GM12875 (cell line): ENCODE measurements at regions not wholly inside any gene's neighbourhood (a gene's known extent, or its start where the extent isn't known, plus 50 kb on each side); places are given as distances from the start of the nearest gene placed in this dataset.

Experiments
- H3K4me3 ChIP-seq: one replicate; pipeline ENCODE4 v1.5.1; 2011; ENCODE audit warnings: low read depth, low read length, control low read depth
- TF ChIP-seq, protein P1 (sequence below): IDR thresholded peaks from 2 replicates; pipeline ENCODE4 v1.5.1; 2011; ENCODE audit warnings: low read depth, mild to moderate bottlenecking, control low read depth, inconsistent platforms, low read length, moderate library complexity, borderline replicate concordance; ENCODE audit not compliant: insufficient read depth

DNA sequence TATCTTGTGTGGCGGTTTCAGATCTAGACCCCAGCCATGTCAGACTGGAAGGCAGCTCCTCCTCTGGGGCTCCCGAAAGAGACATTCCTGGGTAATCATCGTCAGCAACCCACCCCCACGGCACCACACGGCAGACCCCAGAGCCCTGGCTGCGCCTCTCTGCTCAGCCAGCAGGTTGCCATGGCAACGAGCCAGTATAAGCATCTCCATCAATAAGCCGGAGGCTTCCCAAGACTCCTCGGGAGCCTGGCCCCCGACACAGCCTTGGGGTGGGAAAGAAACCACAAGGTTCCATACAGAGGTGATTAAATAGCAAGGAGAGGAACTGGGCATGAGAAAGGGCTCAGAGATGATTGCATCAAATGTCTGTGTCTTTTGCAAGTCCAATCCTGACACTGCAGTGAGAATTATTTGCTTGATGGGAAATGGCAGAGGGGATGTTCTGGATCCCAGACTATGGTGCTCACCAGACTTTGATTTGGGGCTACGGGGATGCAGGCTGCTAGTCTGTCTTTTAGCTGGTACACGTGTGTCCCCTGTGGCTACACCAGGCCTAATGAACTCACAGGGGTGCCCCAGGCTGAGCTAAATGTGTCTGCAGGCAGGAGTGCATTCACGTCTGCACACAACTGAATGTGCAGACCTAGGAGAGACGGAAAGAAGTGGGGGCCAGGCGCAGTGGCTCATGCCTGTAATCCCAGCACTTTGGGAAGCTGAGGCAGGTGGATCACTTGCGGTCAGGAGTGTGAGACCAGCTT, 320.5 kb upstream of the TNRC6C start:
- TF ChIP-seq, protein P1, sequence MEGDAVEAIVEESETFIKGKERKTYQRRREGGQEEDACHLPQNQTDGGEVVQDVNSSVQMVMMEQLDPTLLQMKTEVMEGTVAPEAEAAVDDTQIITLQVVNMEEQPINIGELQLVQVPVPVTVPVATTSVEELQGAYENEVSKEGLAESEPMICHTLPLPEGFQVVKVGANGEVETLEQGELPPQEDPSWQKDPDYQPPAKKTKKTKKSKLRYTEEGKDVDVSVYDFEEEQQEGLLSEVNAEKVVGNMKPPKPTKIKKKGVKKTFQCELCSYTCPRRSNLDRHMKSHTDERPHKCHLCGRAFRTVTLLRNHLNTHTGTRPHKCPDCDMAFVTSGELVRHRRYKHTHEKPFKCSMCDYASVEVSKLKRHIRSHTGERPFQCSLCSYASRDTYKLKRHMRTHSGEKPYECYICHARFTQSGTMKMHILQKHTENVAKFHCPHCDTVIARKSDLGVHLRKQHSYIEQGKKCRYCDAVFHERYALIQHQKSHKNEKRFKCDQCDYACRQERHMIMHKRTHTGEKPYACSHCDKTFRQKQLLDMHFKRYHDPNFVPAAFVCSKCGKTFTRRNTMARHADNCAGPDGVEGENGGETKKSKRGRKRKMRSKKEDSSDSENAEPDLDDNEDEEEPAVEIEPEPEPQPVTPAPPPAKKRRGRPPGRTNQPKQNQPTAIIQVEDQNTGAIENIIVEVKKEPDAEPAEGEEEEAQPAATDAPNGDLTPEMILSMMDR: no peak
- no peak overlapping the region for H3K4me3 ChIP-seq

DNA sequence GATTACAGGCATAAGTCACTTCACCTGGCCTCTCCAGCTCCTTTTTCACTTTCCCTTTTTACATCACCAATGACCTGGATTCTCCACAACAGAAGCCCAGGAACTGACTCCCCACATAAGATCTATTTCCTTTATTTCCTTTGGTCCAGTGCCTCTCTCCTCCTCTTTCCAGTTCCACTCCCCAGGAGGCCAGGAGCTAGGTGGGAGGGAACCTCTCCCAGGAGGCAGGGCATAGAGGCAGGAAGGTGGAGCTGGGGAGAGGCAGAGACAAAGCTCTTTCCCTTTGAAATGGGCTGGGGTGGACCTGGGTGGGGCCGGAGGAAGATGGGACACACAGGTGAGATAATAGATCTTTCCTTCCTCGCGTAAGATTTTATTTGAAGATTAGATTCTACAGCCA, 318.3 kb upstream of the TNRC6C start:
- TF ChIP-seq, protein P1: no peak

GRCh38 chr17:77640916-77641605, 317.4 kb upstream of the TNRC6C start:
- TF ChIP-seq, protein P1: no peak
- H3K4me3 ChIP-seq: no peak overlapping the region

More for the DNA sequence above, 318.3 kb upstream of the TNRC6C start:
- H3K4me3 ChIP-seq: no peak overlapping the region

DNA sequence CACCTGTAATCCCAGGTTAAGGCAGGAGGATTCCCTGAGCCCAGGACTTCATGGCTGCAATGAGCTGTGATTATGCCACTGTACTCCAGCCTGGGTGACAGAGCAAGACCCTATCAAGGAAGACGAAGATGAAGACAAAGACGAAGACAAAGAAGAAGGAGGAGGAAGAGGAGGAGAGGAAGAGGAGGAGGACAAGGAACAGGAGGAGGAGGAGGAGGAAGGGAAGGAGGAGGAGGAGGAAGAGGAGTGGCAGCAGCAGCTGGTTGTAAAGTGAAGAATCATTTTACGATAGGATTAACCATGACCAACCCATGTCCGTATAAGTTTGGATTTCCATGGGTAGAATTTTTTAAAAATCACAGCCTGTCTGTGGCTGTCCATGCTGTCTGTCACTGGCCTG, 316.8 kb upstream of the TNRC6C start:
- TF ChIP-seq, protein P1: no peak
- H3K4me3 ChIP-seq: no peak overlapping the region

DNA sequence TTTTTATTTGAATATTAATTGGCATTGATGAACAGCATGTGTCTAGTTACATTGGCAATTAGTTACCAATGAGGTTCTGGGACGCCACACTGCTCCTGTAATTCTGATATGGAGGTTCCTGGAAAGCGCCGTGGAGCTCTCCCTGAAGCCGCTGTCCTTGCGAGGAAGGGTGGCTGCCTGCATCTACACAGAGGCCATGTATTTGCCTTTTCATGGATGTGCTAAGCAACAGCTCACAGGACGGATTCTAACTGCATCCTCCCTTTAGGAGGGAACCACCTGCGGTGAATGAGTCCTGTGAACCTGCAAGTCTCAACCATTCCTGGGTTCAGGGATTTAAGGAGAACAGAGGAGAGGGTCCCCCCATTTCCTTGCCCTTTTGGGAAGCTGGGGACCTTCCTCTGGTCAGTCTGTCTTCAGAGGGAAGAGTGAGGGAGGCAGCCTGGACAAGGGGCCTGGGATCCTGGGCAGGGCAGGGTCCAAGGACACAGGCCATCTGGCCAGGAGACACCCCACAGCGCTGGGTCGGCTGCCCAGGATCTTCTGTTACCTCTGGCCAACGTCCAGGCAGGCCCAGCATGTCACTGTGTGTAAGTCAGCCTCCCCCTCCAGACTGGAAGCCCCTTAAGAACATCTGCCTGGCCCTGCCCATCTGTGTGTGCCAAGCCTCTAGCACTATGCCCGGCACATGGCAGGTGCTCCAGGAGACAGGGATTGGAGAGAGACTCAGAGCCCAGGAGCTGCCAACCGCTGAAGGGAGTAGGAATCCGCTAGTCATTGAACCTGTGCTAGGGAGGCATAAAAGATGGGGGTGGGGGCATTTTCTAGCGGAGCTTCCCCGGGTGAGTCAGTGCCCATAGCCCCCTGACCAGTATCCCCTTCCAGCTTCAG, 314.1 kb upstream of the TNRC6C start:
- TF ChIP-seq, protein P1: no peak
- no peak overlapping the region for H3K4me3 ChIP-seq

GRCh38 chr17:77645072-77646045, 313.1 kb upstream of the TNRC6C start:
- H3K4me3 ChIP-seq: no peak overlapping the region

More at GRCh38 chr17:77645072-77646045, 313.1 kb upstream of the TNRC6C start:
- TF ChIP-seq, protein P1: 0 out of 2 replicates have a peak, but pooled peaks have one; percentile 1
